ENCODE measurements at regions not wholly inside any gene's neighbourhood (a gene's known extent, or its start where the extent isn't known, plus 50 kb on each side); places are given as distances from the start of the nearest gene placed in this dataset.

DNA sequence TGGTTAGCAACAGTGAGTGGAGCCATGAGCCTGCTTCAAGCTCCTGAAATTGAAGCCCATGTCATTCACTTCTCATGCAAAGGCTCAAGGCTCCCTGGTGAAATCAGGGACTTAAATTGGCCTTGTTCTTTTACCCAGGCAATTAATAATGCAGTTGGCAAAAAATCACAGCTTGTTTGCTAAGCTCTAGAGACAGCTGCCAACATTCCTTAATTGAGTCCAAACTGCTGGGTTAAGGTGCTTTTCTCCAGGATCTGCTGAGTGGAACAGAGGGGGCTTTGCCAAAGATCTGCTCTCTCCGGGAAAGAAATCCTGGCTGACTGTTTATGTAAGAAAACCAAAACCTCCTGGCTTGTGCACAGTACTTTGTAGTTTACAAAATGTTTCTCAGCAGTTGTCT lies 257.6 kb upstream of the GHITM start:
- TF ChIP-seq POLR2A (IDR thresholded peaks at IDR 0.05; ENCODE audit: low read depth, low read length) (no peak), POLR2AphosphoS5 (IDR thresholded peaks at IDR 0.05; ENCODE audit: low read depth, low read length) (no peak)
